Stimulated activated CD8-positive, alpha-beta memory T cell treated with anti-CD3 and anti-CD28 coated beads, Interleukin-7, amount 100 ng/mL, for 48 hours (primary cell): ENCODE measurements at regions not wholly inside any gene's neighbourhood (a gene's known extent, or its start where the extent isn't known, plus 50 kb on each side); places are given as distances from the start of the nearest gene placed in this dataset.
"Not testable (repeated sequence)": the region's sequence is repeated elsewhere in the genome, so short reads cannot be mapped to it uniquely, and the experiment has no call there.

ENCODE experiments used
- DNase-seq, 2 donors: peaks; one replicate each; pipeline ENCODE4 v3.0.0-alpha.2; 2020; ENCODE audit warnings: low read depth in 1 of 2; ENCODE audit errors: extremely low read depth in 1 of 2

- DNase-seq, result no peak
These were observed 53.5 kb downstream of the PAGE2 start for GRCh38 chrX:55142206-55142918.

- no peak for DNase-seq
These were observed 54.1 kb downstream of the PAGE2 start for GRCh38 chrX:55142919-55143310.

- DNase-seq, result no peak
These were observed 54.8 kb downstream of the PAGE2 start for GRCh38 chrX:55143621-55144020.

DNA sequence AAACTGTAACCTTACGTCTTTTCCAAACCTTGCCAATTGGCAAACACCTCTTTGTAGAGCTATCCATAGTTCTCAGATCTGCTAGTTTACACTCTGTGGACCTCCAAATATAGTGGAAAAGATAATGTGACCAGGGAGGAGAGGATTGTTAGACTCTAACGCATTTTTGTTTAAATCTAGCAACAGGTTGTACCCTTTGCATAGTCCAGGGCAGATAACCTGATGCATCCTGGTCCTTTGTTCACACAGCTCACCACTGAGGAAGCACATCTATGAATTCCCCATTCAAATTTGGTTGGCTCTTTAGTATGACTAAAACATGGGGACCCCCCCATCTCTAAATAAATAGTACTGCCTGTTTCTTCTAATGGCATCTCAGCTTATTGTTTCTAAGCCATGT, 55.9 kb downstream of the PAGE2 start:
- DNase-seq, result no peak

- no peak for DNase-seq
These were observed 60.4 kb downstream of the PAGE2 start for GRCh38 chrX:55149242-55149641.

- no peak for DNase-seq
These were observed 62.4 kb downstream of the PAGE2 start for GRCh38 chrX:55151199-55151598.

DNA sequence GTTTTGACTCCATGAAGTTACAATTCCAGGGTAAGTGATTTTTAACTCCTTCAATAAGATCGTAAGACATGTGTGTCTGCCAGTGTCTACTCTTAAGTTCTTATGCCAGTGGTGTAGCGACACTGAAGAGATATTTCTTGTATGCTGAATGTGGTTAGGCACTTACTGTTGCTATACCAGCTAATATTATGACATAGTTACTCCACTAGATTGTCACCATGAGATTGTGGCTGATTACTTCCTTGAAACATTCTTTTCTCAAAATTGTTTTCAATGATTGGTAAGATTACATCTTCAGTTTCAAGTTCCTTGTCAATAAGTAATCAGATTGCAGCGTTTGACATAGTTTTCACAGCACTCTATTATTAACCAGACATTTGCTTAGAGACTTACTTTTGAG, 60.6 kb upstream of the PAGE5 start:
- DNase-seq, result no peak

GRCh38 chrX:55160685-55161552, 59.2 kb upstream of the PAGE5 start:
- DNase-seq, result peak; percentile 73 to 78

GRCh38 chrX:55161581-55161980, 58.6 kb upstream of the PAGE5 start:
- DNase-seq, result no peak

- no peak for DNase-seq
These were observed 57.0 kb upstream of the PAGE5 start for GRCh38 chrX:55163171-55163570.

DNA sequence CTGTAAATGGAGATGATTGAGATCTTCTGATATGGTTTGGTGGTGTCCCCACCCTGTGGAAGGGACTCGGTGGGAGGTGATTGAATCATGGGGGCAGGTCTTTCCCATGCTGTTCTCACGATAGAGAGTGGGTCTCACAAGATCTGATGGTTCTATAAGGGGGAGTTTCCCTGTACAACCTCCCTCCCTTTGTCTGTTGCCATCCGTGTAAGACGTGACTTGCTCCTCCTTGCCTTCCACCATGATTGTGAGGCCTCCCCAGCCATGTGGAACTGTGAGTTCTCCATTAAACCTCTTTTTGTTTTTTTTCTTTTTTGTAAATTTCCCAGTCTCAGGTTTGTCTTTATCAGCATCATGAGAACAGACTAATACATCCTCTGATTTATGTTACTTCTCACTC, 55.1 kb upstream of the PAGE5 start:
- DNase-seq, result not testable (repeated sequence)

DNA sequence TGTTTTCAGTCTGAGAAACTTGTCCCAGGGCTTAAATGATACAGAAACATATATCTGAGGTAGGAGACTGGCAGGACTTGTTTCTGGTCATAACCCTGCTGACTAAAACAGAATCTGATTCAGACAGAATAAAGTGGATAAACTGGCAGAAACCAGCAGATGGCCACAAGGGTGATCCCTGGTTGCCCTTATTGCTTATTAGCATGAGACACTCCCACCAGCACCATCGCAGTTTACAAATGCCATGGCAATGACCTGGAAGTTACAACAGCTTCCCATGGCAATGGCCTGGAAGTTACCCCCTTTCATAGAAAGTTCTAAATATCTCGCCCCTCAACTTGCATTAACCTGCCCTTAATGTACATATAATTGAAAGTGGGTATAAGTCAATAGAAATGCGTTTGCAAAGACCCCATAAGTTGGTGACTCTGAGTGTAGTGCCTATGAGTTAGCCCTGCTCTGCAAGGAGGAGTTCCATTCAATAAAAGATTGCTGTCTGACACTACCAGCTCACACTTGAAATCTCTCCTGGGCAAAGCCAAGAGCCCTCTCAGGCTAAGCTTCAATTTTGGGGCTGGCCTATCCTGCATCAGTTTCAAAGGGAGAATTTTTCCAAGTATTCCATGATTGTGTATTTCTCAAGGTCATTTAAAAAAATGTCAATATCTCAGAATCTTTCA, 52.9 kb upstream of the PAGE5 start:
- DNase-seq, result no peak

- no peak for DNase-seq
These were observed 52.2 kb upstream of the PAGE5 start for GRCh38 chrX:55167901-55168300.

DNA sequence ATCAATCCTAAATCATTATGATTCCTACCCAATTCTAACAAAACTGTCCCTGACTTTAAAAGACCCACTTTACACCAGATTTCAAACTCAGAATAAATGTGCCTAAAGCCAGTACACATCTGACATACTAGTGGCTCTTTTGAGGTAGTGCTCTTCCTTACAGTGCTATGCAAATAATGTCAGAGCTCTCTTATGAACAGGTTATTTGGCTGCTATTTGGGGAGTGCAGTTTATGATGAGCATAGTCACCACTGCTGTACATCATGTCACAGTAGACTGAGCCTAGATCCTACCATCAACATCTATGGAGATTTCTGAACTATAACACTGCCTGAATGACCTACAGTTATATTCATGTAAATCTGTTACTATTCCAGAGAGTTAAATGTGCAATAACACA, 50.4 kb upstream of the PAGE5 start:
- no peak for DNase-seq
